ENCODE measurements at regions not wholly inside any gene's neighbourhood (a gene's known extent, or its start where the extent isn't known, plus 50 kb on each side); places are given as distances from the start of the nearest gene placed in this dataset.
"Not testable (repeated sequence)": the region's sequence is repeated elsewhere in the genome, so short reads cannot be mapped to it uniquely, and the experiment has no call there.

GRCh38 chr15:44817797-44818196 is 81.5 kb downstream of the TRIM69 start:
- not testable (repeated sequence) for H3K4me3 ChIP-seq (ENCODE audit: low read depth, low read length)

GRCh38 chr15:44819331-44819987 is 83.1 kb downstream of the TRIM69 start:
- H3K4me3 ChIP-seq (ENCODE audit: low read depth, low read length) = not testable (repeated sequence)

GRCh38 chr15:44820535-44820934 is 84.2 kb downstream of the TRIM69 start:
- not testable (repeated sequence) for H3K4me3 ChIP-seq (ENCODE audit: low read depth, low read length)

GRCh38 chr15:44820967-44821366 is 84.6 kb downstream of the TRIM69 start:
- not testable (repeated sequence) for H3K4me3 ChIP-seq (ENCODE audit: low read depth, low read length)

- H3K4me3 ChIP-seq (ENCODE audit: low read depth, low read length) = not testable (repeated sequence)
Measured at GRCh38 chr15:44824277-44825145, 88.2 kb downstream of the TRIM69 start.

- H3K4me3 ChIP-seq (ENCODE audit: low read depth, low read length) = not testable (repeated sequence)
Measured at GRCh38 chr15:44826583-44826982, 90.3 kb downstream of the TRIM69 start.

- not testable (repeated sequence) for H3K4me3 ChIP-seq (ENCODE audit: low read depth, low read length)
Measured at GRCh38 chr15:44828229-44828914, 92.0 kb downstream of the TRIM69 start.

GRCh38 chr15:44829150-44829549 is 92.8 kb downstream of the TRIM69 start:
- not testable (repeated sequence) for H3K4me3 ChIP-seq (ENCODE audit: low read depth, low read length)

GRCh38 chr15:44830692-44831408 is 94.5 kb downstream of the TRIM69 start:
- H3K4me3 ChIP-seq (ENCODE audit: low read depth, low read length) = not testable (repeated sequence)

- not testable (repeated sequence) for H3K4me3 ChIP-seq (ENCODE audit: low read depth, low read length)
Measured at GRCh38 chr15:44831409-44831741, 95.0 kb downstream of the TRIM69 start.

GRCh38 chr15:44832133-44832532 is 95.8 kb downstream of the TRIM69 start:
- not testable (repeated sequence) for H3K4me3 ChIP-seq (ENCODE audit: low read depth, low read length)

- not testable (repeated sequence) for H3K4me3 ChIP-seq (ENCODE audit: low read depth, low read length)
Measured at GRCh38 chr15:44833081-44833480, 96.8 kb downstream of the TRIM69 start.

- H3K4me3 ChIP-seq (ENCODE audit: low read depth, low read length) = not testable (repeated sequence)
Measured at GRCh38 chr15:44833761-44834160, 97.4 kb downstream of the TRIM69 start.

GRCh38 chr15:44835082-44835481 is 98.8 kb downstream of the TRIM69 start:
- not testable (repeated sequence) for H3K4me3 ChIP-seq (ENCODE audit: low read depth, low read length)

- no peak overlapping the region for H3K4me3 ChIP-seq (ENCODE audit: low read depth, low read length)
- TF ChIP-seq CTCF (IDR thresholded peaks at IDR 0.05; ENCODE audit: low read depth, low read length) = no peak
Measured at GRCh38 chr15:44836094-44836493, 99.8 kb downstream of the TRIM69 start.

GRCh38 chr15:44838929-44839328 is 102.6 kb downstream of the TRIM69 start:
- H3K4me3 ChIP-seq (ENCODE audit: low read depth, low read length) = not testable (repeated sequence)

GRCh38 chr15:44841762-44842161 is 105.4 kb downstream of the TRIM69 start:
- not testable (repeated sequence) for H3K4me3 ChIP-seq (ENCODE audit: low read depth, low read length)

GRCh38 chr15:44842883-44843282 is 106.6 kb downstream of the TRIM69 start:
- not testable (repeated sequence) for H3K4me3 ChIP-seq (ENCODE audit: low read depth, low read length)

- not testable (repeated sequence) for H3K4me3 ChIP-seq (ENCODE audit: low read depth, low read length)
Measured at GRCh38 chr15:44844936-44845335, 108.6 kb downstream of the TRIM69 start.
